IMR-90 (cell line): ENCODE measurements at regions not wholly inside any gene's neighbourhood (a gene's known extent, or its start where the extent isn't known, plus 50 kb on each side); places are given as distances from the start of the nearest gene placed in this dataset.

ENCODE experiments used
- ATAC-seq: fragments of 200-7000 bp; cut with Tn5 transposase; 2 replicates; pipeline ENCODE4 v1.9.1; 2020; ENCODE audit warnings: low read depth, mild to moderate bottlenecking, moderate library complexity
- BruUV-seq: library from RNA; stranded (reverse); fragments of 400-500 nt; replicated peaks from 2 replicates; lab custom pipeline; 2021; lab: Mats Ljungman, UMichigan
- CTCF ChIA-PET: fragments of 300-600 bp; formaldehyde crosslinking; extraction: SDS; loops from one replicate; lab custom pipeline; 2021; ENCODE audit warnings: antibody characterized with exemption; lab: Yijun Ruan, JAX
- POLR2A ChIA-PET: fragments of 300-600 bp; sonication (Branson Sonifier 250); formaldehyde crosslinking; loops from one replicate; lab custom pipeline; 2022; ENCODE audit warnings: antibody characterized with exemption; ENCODE audit not compliant: unreplicated experiment; lab: Charles Lee
- DNase-seq: peaks from one replicate; pipeline ENCODE4 v3.0.0; 2013
- H2AFZ ChIP-seq: replicated peaks from 2 replicates; pipeline ENCODE3; 2013; ENCODE audit warnings: low read length, mild to moderate bottlenecking; ENCODE audit not compliant: poor library complexity
- H2AK5ac ChIP-seq: 2 replicates; pipeline ENCODE4 v1.6.1; 2013; ENCODE audit warnings: low read depth, low read length, inconsistent platforms
- H2AK9ac ChIP-seq: replicated peaks from 2 replicates; pipeline ENCODE3; 2013; ENCODE audit warnings: mild to moderate bottlenecking, low read depth, low read length, moderate library complexity; ENCODE audit not compliant: poor library complexity
- H2BK120ac ChIP-seq: 2 replicates; pipeline ENCODE4 v1.6.1; 2013; ENCODE audit warnings: low read depth, low read length, inconsistent platforms
- H2BK15ac ChIP-seq: 3 replicates; pipeline ENCODE4 v1.6.1; 2013; ENCODE audit warnings: low read depth, low read length, inconsistent platforms
- H2BK20ac ChIP-seq: 2 replicates; pipeline ENCODE4 v1.6.1; 2013; ENCODE audit warnings: low read depth, mild to moderate bottlenecking, inconsistent platforms, low read length, moderate library complexity
- H2BK5ac ChIP-seq: 2 replicates; pipeline ENCODE4 v1.6.1; 2013; ENCODE audit warnings: mild to moderate bottlenecking, low read depth, low read length, inconsistent platforms; ENCODE audit not compliant: poor library complexity, severe bottlenecking
- H3K14ac ChIP-seq: replicated peaks from 2 replicates; pipeline ENCODE4 v1.6.1; 2013; ENCODE audit warnings: low read depth, low read length, inconsistent platforms
- H3K18ac ChIP-seq: 2 replicates; pipeline ENCODE4 v1.6.1; 2013; ENCODE audit warnings: low read depth, low read length, control low read depth
- H3K23ac ChIP-seq: 2 replicates; pipeline ENCODE4 v1.6.1; 2013; ENCODE audit warnings: low read depth, low read length, inconsistent platforms
- H3K27ac ChIP-seq: 2 replicates; pipeline ENCODE4 v1.5.1; 2013; ENCODE audit warnings: mild to moderate bottlenecking, control low read depth, low read length; ENCODE audit not compliant: insufficient read depth
- H3K27me3 ChIP-seq: 2 replicates; pipeline ENCODE4 v1.6.1; 2013; ENCODE audit warnings: low read length; ENCODE audit not compliant: control insufficient read depth, insufficient read depth
- H3K36me3 ChIP-seq: 2 replicates; pipeline ENCODE4 v1.6.1; 2013; ENCODE audit warnings: low read length, mixed read lengths; ENCODE audit not compliant: control insufficient read depth, insufficient read depth
- H3K4ac ChIP-seq: 2 replicates; pipeline ENCODE4 v1.6.1; 2013; ENCODE audit warnings: low read depth, low read length, inconsistent platforms
- H3K4me1 ChIP-seq: 2 replicates; pipeline ENCODE4 v1.6.1; 2013; ENCODE audit warnings: low read length, mixed read lengths; ENCODE audit not compliant: control insufficient read depth, insufficient read depth
- H3K4me2 ChIP-seq: 2 replicates; pipeline ENCODE4 v1.6.1; 2013; ENCODE audit warnings: low read depth, mild to moderate bottlenecking, control low read depth, low read length, moderate library complexity
- H3K4me3 ChIP-seq: 2 replicates; pipeline ENCODE4 v1.5.1; 2013; ENCODE audit warnings: low read depth, mild to moderate bottlenecking, control low read depth, low read length, moderate library complexity; ENCODE audit not compliant: insufficient read depth
- H3K56ac ChIP-seq: 2 replicates; pipeline ENCODE4 v1.6.1; 2013; ENCODE audit warnings: low read length, inconsistent platforms; ENCODE audit not compliant: insufficient read depth; ENCODE audit errors: extremely low read depth
- H3K79me1 ChIP-seq, 2 experiments: 2 replicates each; pipeline ENCODE4 v1.6.1; 2013; ENCODE audit warnings: low read length in 2 of 2, inconsistent platforms in 1 of 2, low read depth in 1 of 2
- H3K9ac ChIP-seq: 2 replicates; pipeline ENCODE4 v1.6.1; 2013; ENCODE audit warnings: low read depth, low read length, control low read depth
- H3K9me1 ChIP-seq: 2 replicates; pipeline ENCODE4 v1.6.1; 2013; ENCODE audit warnings: low read length, inconsistent platforms; ENCODE audit not compliant: insufficient read depth
- H3K9me3 ChIP-seq: 2 replicates; pipeline ENCODE4 v1.6.1; 2013; ENCODE audit warnings: low read length; ENCODE audit not compliant: control insufficient read depth, insufficient read depth
- H4K20me1 ChIP-seq: 2 replicates; pipeline ENCODE4 v1.6.1; 2013; ENCODE audit warnings: low read length, inconsistent platforms; ENCODE audit not compliant: insufficient read depth
- H4K5ac ChIP-seq: 2 replicates; pipeline ENCODE4 v1.6.1; 2013; ENCODE audit warnings: mild to moderate bottlenecking, low read depth, low read length, control low read depth
- H4K8ac ChIP-seq, 2 experiments: 2 replicates each; pipeline ENCODE4 v1.6.1; 2013; ENCODE audit warnings: low read depth in 2 of 2, low read length in 2 of 2, control low read depth in 1 of 2, inconsistent platforms in 1 of 2
- H4K91ac ChIP-seq: 2 replicates; pipeline ENCODE4 v1.6.1; 2013; ENCODE audit warnings: low read depth, low read length, inconsistent platforms; ENCODE audit not compliant: insufficient read depth
- FOS ChIP-seq: fragments of 150-350 bp; IDR thresholded peaks from 2 replicates; pipeline ENCODE4 v1.6.1; 2016; ENCODE audit warnings: low read depth, low read length
- MAFK ChIP-seq: IDR thresholded peaks from 2 replicates; pipeline ENCODE4 v1.6.1; 2012; ENCODE audit warnings: low read depth, low read length, improper control_type of control experiment
- MAZ ChIP-seq: IDR thresholded peaks from 2 replicates; pipeline ENCODE4 v1.6.1; 2012; ENCODE audit warnings: low read depth, mild to moderate bottlenecking, low read length, improper control_type of control experiment, moderate library complexity, borderline replicate concordance
- MXI1 ChIP-seq: IDR thresholded peaks from 2 replicates; pipeline ENCODE4 v1.6.1; 2012; ENCODE audit warnings: low read depth, mild to moderate bottlenecking, low read length, moderate library complexity, borderline replicate concordance
- NFE2L2 ChIP-seq: fragments of 150-350 bp; IDR thresholded peaks from 2 replicates; pipeline ENCODE4 v1.6.1; 2016; ENCODE audit warnings: low read depth, mild to moderate bottlenecking, low read length
- POLR2A ChIP-seq: IDR thresholded peaks from 2 replicates; pipeline ENCODE4 v1.6.1; 2012; ENCODE audit warnings: mild to moderate bottlenecking, low read depth, low read length
- RFX5 ChIP-seq: IDR thresholded peaks from 2 replicates; pipeline ENCODE4 v1.8.0; 2012; ENCODE audit warnings: low read depth, mild to moderate bottlenecking, low read length, moderate library complexity
- dilution Hi-C: fragments of 300-500 bp; cut with HindIII; formaldehyde crosslinking; loops from one replicate; pipeline ENCODE4 v1.14.3; 2018; ENCODE audit warnings: low sequenced_read_pairs; ENCODE audit not compliant: unreplicated experiment
- in situ Hi-C: fragments of 300-500 bp; cut with MboI; formaldehyde crosslinking; loops from 3 replicates; pipeline ENCODE4 v1.14.3; 2019; ENCODE audit warnings: low sequenced_read_pairs, inconsistent platforms, mixed read lengths
- intact Hi-C: fragments of 100-400 bp; cut with micrococcal nuclease; formaldehyde crosslinking; loops from 2 replicates; pipeline ENCODE4 v1.10.0; 2022

DNA sequence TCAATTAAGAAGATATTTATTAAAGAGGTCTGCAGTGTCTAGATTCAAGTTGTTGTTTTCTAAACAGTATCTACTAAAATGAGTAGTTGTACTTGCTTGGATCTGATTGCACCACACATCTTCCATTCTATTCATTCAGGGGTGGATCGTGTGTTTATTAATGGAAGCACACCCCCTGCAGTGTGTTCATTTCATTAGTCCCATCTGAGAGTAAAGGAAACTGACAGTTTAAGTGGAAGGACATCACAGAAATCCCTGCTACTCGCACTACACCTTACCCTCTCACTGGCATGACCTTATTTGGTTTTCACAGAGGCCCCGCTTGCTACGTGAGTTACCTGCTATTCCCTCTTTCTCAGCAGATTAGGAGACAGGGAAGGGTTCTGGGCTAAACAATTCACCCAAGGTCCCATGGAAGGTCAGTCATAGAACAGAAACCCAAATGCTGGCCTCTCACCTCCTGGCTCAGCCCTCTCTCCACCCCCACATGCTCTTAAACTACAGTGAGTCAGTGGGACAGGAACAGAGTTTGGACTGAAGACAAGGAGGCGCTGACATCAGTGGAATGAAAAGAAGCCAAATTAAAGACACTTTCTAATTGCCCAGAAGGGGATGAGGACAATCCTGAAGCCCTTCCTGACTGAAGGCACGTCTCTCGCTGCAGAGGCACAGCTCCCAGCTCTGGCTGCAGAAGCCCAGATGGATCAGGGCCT, 369.2 kb upstream of the NRP1 start (continued):
- no peak for TF ChIP-seq FOS

DNA sequence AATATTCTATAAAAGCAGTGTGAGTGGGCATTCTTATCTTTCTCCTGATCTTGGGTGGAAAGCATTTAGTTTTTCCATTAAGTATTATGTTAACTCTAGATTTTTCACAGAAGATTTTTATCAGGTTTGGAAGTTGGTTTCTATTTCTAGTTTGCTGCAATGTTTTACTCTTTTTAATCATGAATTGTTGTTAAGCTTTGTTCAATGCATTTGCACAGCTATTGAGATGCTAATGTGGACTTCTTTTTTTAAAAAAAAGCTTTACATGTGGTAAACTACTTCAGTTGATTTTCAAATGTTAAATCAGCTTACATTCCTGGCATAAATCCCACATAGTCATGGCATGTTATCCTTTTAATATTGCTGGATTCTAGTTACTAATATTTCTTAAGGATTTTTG, 363.6 kb upstream of the NRP1 start:
- intact Hi-C loops (no loop called here), dilution Hi-C loops (no loop called here), in situ Hi-C loops (no loop called here)
- no peak overlapping the region for H3K4me3 ChIP-seq
- H2AFZ ChIP-seq = no peak overlapping the region
- H3K79me1 ChIP-seq = no peaks in the 10 kb centered on the region
- H4K91ac ChIP-seq = no peak overlapping the region
- H3K4me2 ChIP-seq = no peak overlapping the region
- H4K5ac ChIP-seq = no peak overlapping the region
- BruUV-seq = no TSS peak
- no peak overlapping the region for H3K9ac ChIP-seq
- no peak overlapping the region for H3K27ac ChIP-seq
- TF ChIP-seq MAFK = no peak
- no peak for TF ChIP-seq POLR2A
- no peak for TF ChIP-seq NFE2L2
- TF ChIP-seq MXI1 = no peak
- no peak for TF ChIP-seq RFX5
- TF ChIP-seq MAZ = no peak
- H4K8ac ChIP-seq = no peak overlapping the region
- no peak for ATAC-seq
- H3K56ac ChIP-seq = no peak overlapping the region
- no peak overlapping the region for H3K14ac ChIP-seq
- DNase-seq = no peak
- no peaks in the 10 kb centered on the region for H3K27me3 ChIP-seq
- H3K36me3 ChIP-seq = no peaks in the 10 kb centered on the region
- H4K20me1 ChIP-seq = no peaks in the 10 kb centered on the region
- no peak overlapping the region for H2BK20ac ChIP-seq
- no peak overlapping the region for H2AK5ac ChIP-seq
- no peak overlapping the region for H2BK5ac ChIP-seq
- H3K4ac ChIP-seq = no peak overlapping the region
- H3K18ac ChIP-seq = no peak overlapping the region
- POLR2A ChIA-PET = no interaction called here
- CTCF ChIA-PET = interaction anchor here (0.7 kb wide), 1 partner anchor 12 kb away, joined by 3 read pairs; no protein-coding TSS in a partner anchor
- H2BK15ac ChIP-seq = no peak overlapping the region
- no peaks in the 10 kb centered on the region for H3K9me3 ChIP-seq
- H3K23ac ChIP-seq = no peak overlapping the region
- no peaks in the 10 kb centered on the region for H3K9me1 ChIP-seq
- H3K4me1 ChIP-seq = no peaks in the 10 kb centered on the region
- H2BK120ac ChIP-seq = no peak overlapping the region
- H2AK9ac ChIP-seq = no peak overlapping the region
